A549 (cell line): ENCODE measurements at regions not wholly inside any gene's neighbourhood (a gene's known extent, or its start where the extent isn't known, plus 50 kb on each side); places are given as distances from the start of the nearest gene placed in this dataset.
"Not testable (repeated sequence)": the region's sequence is repeated elsewhere in the genome, so short reads cannot be mapped to it uniquely, and the experiment has no call there.

Experiments used
- ATAC-seq, 2 experiments: fragments of 200-7000 bp in 1 of 2; fragments of >200 bp in 1 of 2; cut with Nextera tagmentation in 1 of 2; cut with Tn5 transposase in 1 of 2; 3 replicates each; pipeline versions ENCODE4 v1.8.0 to v1.9.1; 2018 to 2020; ENCODE audit warnings: mild to moderate bottlenecking in 1 of 2, moderate library complexity in 1 of 2
- CTCF ChIA-PET: fragments of 300-600 bp; sonication (Branson Sonifier 250); formaldehyde crosslinking; extraction: SDS; loops from one replicate; lab custom pipeline; 2021; ENCODE audit warnings: antibody characterized with exemption, inconsistent platforms; lab: Yijun Ruan, JAX
- POLR2A ChIA-PET: fragments of 350-600 bp; formaldehyde crosslinking; extraction: SDS; loops from one replicate; lab custom pipeline; 2021; ENCODE audit warnings: antibody characterized with exemption, inconsistent platforms; lab: Yijun Ruan, JAX
- DNase-seq, 2 experiments: peaks; one replicate each; pipeline versions ENCODE4 v3.0.0 to v3.0.0-alpha.2; 2011 to 2016; ENCODE audit warnings: low read depth in 1 of 2, low spot score in 1 of 2
- FAIRE-seq: peaks from 2 replicates; lab custom pipeline; 2011; peaks lifted over from hg19 to GRCh38; lab: Jason Lieb, UNC
- H3K27ac ChIP-seq, 2 experiments: fragments of >200 bp; sonication (Bioruptor Twin); formaldehyde crosslinking; 3 replicates each; pipeline ENCODE4 v1.5.1; 2016 to 2017
- H3K4me1 ChIP-seq: fragments of >200 bp; sonication (Bioruptor Twin); formaldehyde crosslinking; 3 replicates; pipeline ENCODE4 v1.6.1; 2016
- H3K4me2 ChIP-seq: fragments of >200 bp; sonication (Bioruptor Twin); formaldehyde crosslinking; 3 replicates; pipeline ENCODE4 v1.6.1; 2016
- H3K4me3 ChIP-seq: fragments of >200 bp; sonication (Bioruptor Twin); formaldehyde crosslinking; 3 replicates; pipeline ENCODE4 v1.5.1; 2016
- H3K9me3 ChIP-seq: fragments of >200 bp; sonication (Bioruptor Twin); formaldehyde crosslinking; 3 replicates; pipeline ENCODE4 v1.6.1; 2016
- BHLHE40 ChIP-seq: IDR thresholded peaks from 2 replicates; pipeline ENCODE4 v1.6.1; 2012; ENCODE audit warnings: low read depth, low read length, inconsistent platforms
- MYC ChIP-seq: IDR thresholded peaks from 2 replicates; pipeline ENCODE4 v1.6.1; 2012; ENCODE audit warnings: mild to moderate bottlenecking, inconsistent platforms, low read length, improper control_type of control experiment, borderline replicate concordance
- RARB ChIP-seq: fragments of 250-450 bp; sonication (Bioruptor Pico); IDR thresholded peaks from 2 replicates; pipeline ENCODE4 v1.8.0; 2021; ENCODE audit warnings: mild to moderate bottlenecking, moderate library complexity
- WGBS: methylation state at CpG from one replicate; pipeline ENCODE4 v1.1.6; 2017; ENCODE audit errors: missing lambda C conversion rate; 5-methylcytosine and 5-hydroxymethylcytosine counted together

GRCh38 chr22:10730706-10731105, 4797.3 kb upstream of the OR11H1 start:
- FAIRE-seq, H3K9me3 ChIP-seq, H3K4me1 ChIP-seq, H3K4me3 ChIP-seq, CTCF ChIA-PET, ATAC-seq, H3K27ac ChIP-seq, DNase-seq, POLR2A ChIA-PET, H3K4me2 ChIP-seq: not testable (repeated sequence)
- 10% methylated on average over 4 of the region's 4 CpGs for WGBS

- CTCF ChIA-PET, ATAC-seq, FAIRE-seq, H3K4me3 ChIP-seq, DNase-seq, POLR2A ChIA-PET, H3K4me2 ChIP-seq, H3K4me1 ChIP-seq, H3K27ac ChIP-seq, H3K9me3 ChIP-seq: not testable (repeated sequence)
- 4% methylated on average over 9 of the region's 9 CpGs for WGBS
These were observed 4796.6 kb upstream of the OR11H1 start for GRCh38 chr22:10731246-10731974.

- DNase-seq, H3K4me2 ChIP-seq, H3K4me3 ChIP-seq, FAIRE-seq, H3K4me1 ChIP-seq, POLR2A ChIA-PET, CTCF ChIA-PET, H3K27ac ChIP-seq, ATAC-seq: not testable (repeated sequence)
- 16% methylated on average over 2 of the region's 2 CpGs for WGBS
- peaks cover 17% of the 10 kb centered on the region; the same call in 2 of the 3 replicates for H3K9me3 ChIP-seq
These were observed 4792.9 kb upstream of the OR11H1 start for GRCh38 chr22:10735075-10735474.

DNA sequence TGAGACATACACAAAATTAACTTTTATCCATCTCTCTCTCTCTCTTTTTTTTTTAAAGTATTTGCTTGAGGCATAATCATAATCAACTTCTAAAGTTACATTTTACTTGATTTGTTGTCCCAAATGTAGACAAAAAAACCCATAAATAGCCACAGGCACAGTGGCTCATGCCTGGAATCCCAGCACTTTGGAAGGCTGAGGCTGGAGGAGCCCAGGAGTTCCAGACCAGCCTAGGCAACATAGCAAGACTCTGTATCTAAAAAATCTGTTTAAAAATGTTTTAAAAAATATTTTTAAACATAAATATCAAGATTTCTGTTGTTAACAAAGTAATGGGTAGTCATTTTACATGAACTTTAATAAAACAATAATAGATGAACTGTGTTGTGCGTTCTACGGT, 4791.1 kb upstream of the OR11H1 start:
- ATAC-seq, POLR2A ChIA-PET, H3K4me2 ChIP-seq, H3K27ac ChIP-seq, CTCF ChIA-PET, FAIRE-seq, H3K4me1 ChIP-seq, H3K4me3 ChIP-seq, DNase-seq: not testable (repeated sequence)
- WGBS: 9% methylated on average over 2 of the region's 2 CpGs
- peaks cover 14% of the 10 kb centered on the region; the same call in 1 of the 3 replicates for H3K9me3 ChIP-seq

- H3K4me2 ChIP-seq, POLR2A ChIA-PET, H3K4me1 ChIP-seq, FAIRE-seq, DNase-seq, ATAC-seq, CTCF ChIA-PET, H3K4me3 ChIP-seq, H3K27ac ChIP-seq: not testable (repeated sequence)
- 3% methylated on average over 2 of the region's 2 CpGs for WGBS
- peaks cover 20% of the 10 kb centered on the region; the same call in 1 of the 3 replicates for H3K9me3 ChIP-seq
These were observed 4790.1 kb upstream of the OR11H1 start for GRCh38 chr22:10737931-10738330.

DNA sequence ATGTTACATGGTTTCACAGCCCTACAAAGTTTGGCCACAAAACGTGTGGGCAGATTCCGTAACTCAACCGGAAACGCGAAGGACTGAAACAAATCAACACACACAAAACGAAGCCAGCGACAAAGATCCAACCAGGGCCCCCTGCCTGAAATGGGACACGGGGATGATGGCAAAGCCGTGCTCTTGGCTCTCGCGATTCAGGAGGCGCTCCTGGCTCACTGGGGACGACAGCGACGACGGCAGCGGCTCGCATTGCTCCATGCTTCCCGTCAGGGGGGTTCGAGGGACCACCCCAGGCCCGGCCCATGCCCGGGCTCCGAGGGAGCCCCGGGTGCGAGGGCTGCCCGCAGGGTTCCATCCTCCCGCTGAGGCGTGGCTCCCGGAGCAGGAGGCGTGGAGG, 4786.8 kb upstream of the OR11H1 start:
- FAIRE-seq (no peak), DNase-seq (no peak), ATAC-seq (no peak)
- H3K27ac ChIP-seq: no peak overlapping the region
- H3K4me1 ChIP-seq: no peaks in the 10 kb centered on the region
- WGBS: 53% methylated on average over 23 of the region's 30 CpGs
- peaks cover 20% of the 10 kb centered on the region; the same call in 1 of the 3 replicates for H3K9me3 ChIP-seq
- ChIA-PET CTCF (no interaction called here), POLR2A (no interaction called here)
- no peak overlapping the region for H3K4me2 ChIP-seq
- TF ChIP-seq BHLHE40: no peak
- no peak for TF ChIP-seq MYC
- no peak for TF ChIP-seq RARB (CRISPR knock-in tag)
- H3K4me3 ChIP-seq: no peak overlapping the region

DNA sequence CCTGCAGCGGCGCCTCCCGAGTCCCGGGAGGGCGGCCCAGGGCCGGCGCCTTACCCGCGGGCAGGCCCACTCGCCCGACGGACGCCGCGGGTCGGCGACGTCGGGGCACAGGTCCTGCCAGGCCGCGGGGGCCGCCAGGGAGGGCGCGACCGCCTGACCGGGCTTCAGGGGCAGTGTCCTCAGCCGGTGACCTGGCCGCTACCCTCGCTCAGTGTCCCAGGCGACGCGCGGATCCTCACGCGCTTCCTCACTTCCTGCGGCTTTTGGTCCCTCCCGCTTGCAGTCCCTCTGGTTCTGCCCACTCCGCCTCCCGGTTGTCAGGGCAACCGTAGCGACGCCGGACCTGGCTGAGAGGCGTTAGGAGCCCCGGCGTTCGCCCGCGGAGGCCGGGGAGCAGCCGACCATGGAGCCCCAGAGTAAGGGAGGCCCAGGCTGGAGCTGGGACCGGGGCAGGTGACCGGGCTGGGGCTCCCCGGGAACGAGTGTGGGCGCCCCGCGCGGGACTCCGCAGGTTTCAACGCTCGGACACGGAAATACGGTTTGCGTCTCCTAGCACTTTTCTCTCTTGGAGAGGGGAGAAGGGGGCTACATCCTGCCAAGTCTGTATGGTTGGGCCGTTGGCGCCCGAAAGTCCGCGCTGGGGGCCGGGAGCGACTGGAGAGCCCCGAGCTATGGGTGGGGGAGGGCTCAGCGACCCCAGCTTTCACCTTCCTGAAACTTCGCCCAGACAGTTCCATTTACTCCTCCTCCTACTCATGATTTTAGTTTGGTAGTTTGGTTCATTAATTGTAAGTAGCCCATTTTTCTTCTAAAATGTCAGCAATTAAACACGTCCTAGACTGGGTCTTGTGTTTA, 4786.0 kb upstream of the OR11H1 start:
- CTCF ChIA-PET, H3K27ac ChIP-seq, H3K4me1 ChIP-seq, H3K4me2 ChIP-seq, FAIRE-seq, DNase-seq, H3K4me3 ChIP-seq, POLR2A ChIA-PET: not testable (repeated sequence)
- WGBS: 66% methylated on average over 69 of the region's 76 CpGs
- peaks cover 18% of the 10 kb centered on the region; the same call in 1 of the 3 replicates for H3K9me3 ChIP-seq
- peak in 1 of 2 experiments; percentile 67; a peak in 2 of 6 replicates for ATAC-seq

- H3K27ac ChIP-seq, H3K4me1 ChIP-seq, FAIRE-seq, POLR2A ChIA-PET, H3K4me2 ChIP-seq, CTCF ChIA-PET, DNase-seq, H3K4me3 ChIP-seq, ATAC-seq: not testable (repeated sequence)
- 19% methylated on average over 5 of the region's 5 CpGs for WGBS
- peaks cover 19% of the 10 kb centered on the region; the same call in 2 of the 3 replicates for H3K9me3 ChIP-seq
These were observed 4781.6 kb upstream of the OR11H1 start for GRCh38 chr22:10746382-10746781.

- DNase-seq, POLR2A ChIA-PET, CTCF ChIA-PET, ATAC-seq, H3K4me1 ChIP-seq, FAIRE-seq, H3K4me2 ChIP-seq, H3K4me3 ChIP-seq, H3K27ac ChIP-seq: not testable (repeated sequence)
- H3K9me3 ChIP-seq: peaks cover 13% of the 10 kb centered on the region; the same call in 2 of the 3 replicates
- 9% methylated on average over 6 of the region's 6 CpGs for WGBS
These were observed 4780.8 kb upstream of the OR11H1 start for GRCh38 chr22:10747227-10747626.

GRCh38 chr22:10748751-10749150, 4779.2 kb upstream of the OR11H1 start:
- POLR2A ChIA-PET: not testable (repeated sequence)

More at GRCh38 chr22:10748751-10749150, 4779.2 kb upstream of the OR11H1 start:
- FAIRE-seq, H3K4me2 ChIP-seq, H3K4me1 ChIP-seq, H3K4me3 ChIP-seq, ATAC-seq, CTCF ChIA-PET, DNase-seq, H3K27ac ChIP-seq: not testable (repeated sequence)
- peaks cover 13% of the 10 kb centered on the region for H3K9me3 ChIP-seq
